ENCODE measurements at regions not wholly inside any gene's neighbourhood (a gene's known extent, or its start where the extent isn't known, plus 50 kb on each side); places are given as distances from the start of the nearest gene placed in this dataset.

DNA sequence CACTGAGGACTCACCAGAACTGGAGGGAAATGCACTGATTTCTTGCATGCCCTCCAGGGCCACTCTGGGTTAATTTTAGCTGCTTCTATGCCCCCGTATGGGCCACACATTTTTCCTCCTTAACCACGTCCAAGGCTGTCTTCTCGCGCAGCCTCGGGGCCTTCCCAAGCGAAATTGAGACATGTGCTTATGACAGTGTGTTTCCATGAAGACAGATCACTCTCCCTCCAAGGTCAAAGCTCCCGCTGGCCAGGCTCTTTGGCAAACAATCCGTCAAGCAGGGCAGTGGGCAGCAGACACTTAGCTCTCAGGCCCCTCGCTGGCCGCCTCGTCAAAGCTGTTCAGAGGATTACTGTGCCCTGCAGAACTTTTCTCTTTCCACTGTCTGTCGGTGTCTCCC, 243.0 kb upstream of the N4BP1 start:
- no peak overlapping the region for H2AFZ ChIP-seq (ENCODE audit: low read depth, low read length, poor library complexity, severe bottlenecking)
- DNase-seq (ENCODE audit: low read depth, low spot score) (no peak), ATAC-seq (no peak)
- no peaks in the 10 kb centered on the region for H3K9me2 ChIP-seq (ENCODE audit: insufficient read depth)
- BruUV-seq (replicated peaks) = no TSS peak
- no peak overlapping the region for H3K9ac ChIP-seq (ENCODE audit: low read length)
- H3K27me3 ChIP-seq (ENCODE audit: insufficient read depth, low read length) = peaks cover 21% of the 10 kb centered on the region
- no peaks in the 10 kb centered on the region for H3K4me1 ChIP-seq (ENCODE audit: control insufficient read depth in 1 of 2, insufficient read depth in 2 of 2, low read length in 2 of 2)
- ChIA-PET RAD21 (ENCODE audit: low non-redundant PET in 1 of 2, low total read pairs in 2 of 2, uncharacterized antibody in 2 of 2, unreplicated experiment in 2 of 2) (no interaction called here), CTCF (no interaction called here), POLR2A (no interaction called here)
- H3K4me3 ChIP-seq (replicated peaks in 1 of 2; ENCODE audit: low read depth in 1 of 2, low read length in 2 of 2) = no peak overlapping the region
- no peak overlapping the region for H3K4me2 ChIP-seq (ENCODE audit: low read length)
- H3K36me3 ChIP-seq (ENCODE audit: control insufficient read depth in 1 of 2, insufficient read depth in 2 of 2, low read length in 2 of 2) = no peaks in the 10 kb centered on the region
- H4K20me1 ChIP-seq (ENCODE audit: insufficient read depth) = no peaks in the 10 kb centered on the region
- no peak for TF ChIP-seq SRF (IDR thresholded peaks at IDR 0.05; ENCODE audit: low read depth)
- TF ChIP-seq FOSL1 (IDR thresholded peaks at IDR 0.05; ENCODE audit: low read depth) = no peak
- TF ChIP-seq POLR2AphosphoS5 (IDR thresholded peaks at IDR 0.05; ENCODE audit: low read depth, low read length) = no peak
- TF ChIP-seq SP1 (IDR thresholded peaks at IDR 0.05; ENCODE audit: low read depth) = no peak
- no peak for TF ChIP-seq EZH2phosphoT487 (IDR thresholded peaks at IDR 0.05; ENCODE audit: borderline replicate concordance)
- TF ChIP-seq TCF7L2 (IDR thresholded peaks at IDR 0.05; ENCODE audit: borderline replicate concordance, extremely low read depth, insufficient read depth, insufficient read length) = no peak
- no peak for TF ChIP-seq POLR2A (IDR thresholded peaks at IDR 0.05; ENCODE audit: borderline replicate concordance, extremely low read depth, insufficient read depth, insufficient read length)
- TF ChIP-seq, protein P1, sequence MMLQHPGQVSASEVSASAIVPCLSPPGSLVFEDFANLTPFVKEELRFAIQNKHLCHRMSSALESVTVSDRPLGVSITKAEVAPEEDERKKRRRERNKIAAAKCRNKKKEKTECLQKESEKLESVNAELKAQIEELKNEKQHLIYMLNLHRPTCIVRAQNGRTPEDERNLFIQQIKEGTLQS (IDR thresholded peaks at IDR 0.05) = no peak
- TF ChIP-seq, protein P2, sequence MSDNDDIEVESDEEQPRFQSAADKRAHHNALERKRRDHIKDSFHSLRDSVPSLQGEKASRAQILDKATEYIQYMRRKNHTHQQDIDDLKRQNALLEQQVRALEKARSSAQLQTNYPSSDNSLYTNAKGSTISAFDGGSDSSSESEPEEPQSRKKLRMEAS (IDR thresholded peaks at IDR 0.05) = no peak
- no peaks in the 10 kb centered on the region for H3K9me3 ChIP-seq (ENCODE audit: control insufficient read depth in 1 of 2, insufficient read depth in 1 of 2, low read depth in 1 of 2, low read length in 2 of 2)
- intact Hi-C loops (cut with micrococcal nuclease) = no loop called here
- H3K27ac ChIP-seq (ENCODE audit: low read depth, low read length) = no peak overlapping the region
- H3K79me2 ChIP-seq (ENCODE audit: insufficient read depth, low read length) = no peaks in the 10 kb centered on the region

DNA sequence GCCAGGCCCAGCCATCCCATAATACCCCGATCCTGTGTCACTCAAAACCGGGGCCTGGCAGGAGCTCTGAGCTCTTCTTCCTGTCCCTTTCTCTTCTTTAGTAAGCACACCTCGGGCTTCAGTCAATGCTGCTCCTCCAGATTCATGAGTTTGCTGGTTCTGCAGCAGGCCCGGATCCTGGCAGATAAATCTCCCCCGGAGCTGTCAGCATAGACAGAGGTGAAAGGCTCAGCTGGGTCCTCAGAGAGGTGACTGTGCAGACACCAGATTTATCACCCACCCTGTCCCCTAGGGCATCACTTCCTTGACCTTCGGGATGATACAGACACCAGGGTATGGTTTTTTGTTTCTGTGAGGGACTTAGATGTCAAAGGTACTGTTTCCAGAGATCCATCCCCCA, 242.5 kb upstream of the N4BP1 start:
- DNase-seq (ENCODE audit: low read depth, low spot score) (no peak), ATAC-seq (no peak)
- Histone ChIP-seq H3K9me2 (ENCODE audit: insufficient read depth) (no peaks in the 10 kb centered on the region), H3K4me2 (ENCODE audit: low read length) (no peak overlapping the region), H3K9me3 (ENCODE audit: control insufficient read depth in 1 of 2, insufficient read depth in 1 of 2, low read depth in 1 of 2, low read length in 2 of 2) (no peaks in the 10 kb centered on the region), H3K36me3 (ENCODE audit: control insufficient read depth in 1 of 2, insufficient read depth in 2 of 2, low read length in 2 of 2) (no peaks in the 10 kb centered on the region), H3K4me3 (replicated peaks in 1 of 2; ENCODE audit: low read depth in 1 of 2, low read length in 2 of 2) (no peak overlapping the region), H2AFZ (ENCODE audit: low read depth, low read length, poor library complexity, severe bottlenecking) (no peak overlapping the region), H3K79me2 (ENCODE audit: insufficient read depth, low read length) (no peaks in the 10 kb centered on the region), H4K20me1 (ENCODE audit: insufficient read depth) (no peaks in the 10 kb centered on the region), H3K27ac (ENCODE audit: low read depth, low read length) (no peak overlapping the region), H3K9ac (ENCODE audit: low read length) (no peak overlapping the region), H3K4me1 (ENCODE audit: control insufficient read depth in 1 of 2, insufficient read depth in 2 of 2, low read length in 2 of 2) (no peaks in the 10 kb centered on the region), H3K27me3 (ENCODE audit: insufficient read depth, low read length) (peaks cover 16% of the 10 kb centered on the region)
- intact Hi-C loops (cut with micrococcal nuclease) = no loop called here
- ChIA-PET RAD21 (ENCODE audit: low non-redundant PET in 1 of 2, low total read pairs in 2 of 2, uncharacterized antibody in 2 of 2, unreplicated experiment in 2 of 2) (no interaction called here), POLR2A (no interaction called here), CTCF (no interaction called here)
- BruUV-seq (replicated peaks) = no TSS peak
- TF ChIP-seq, protein P3, sequence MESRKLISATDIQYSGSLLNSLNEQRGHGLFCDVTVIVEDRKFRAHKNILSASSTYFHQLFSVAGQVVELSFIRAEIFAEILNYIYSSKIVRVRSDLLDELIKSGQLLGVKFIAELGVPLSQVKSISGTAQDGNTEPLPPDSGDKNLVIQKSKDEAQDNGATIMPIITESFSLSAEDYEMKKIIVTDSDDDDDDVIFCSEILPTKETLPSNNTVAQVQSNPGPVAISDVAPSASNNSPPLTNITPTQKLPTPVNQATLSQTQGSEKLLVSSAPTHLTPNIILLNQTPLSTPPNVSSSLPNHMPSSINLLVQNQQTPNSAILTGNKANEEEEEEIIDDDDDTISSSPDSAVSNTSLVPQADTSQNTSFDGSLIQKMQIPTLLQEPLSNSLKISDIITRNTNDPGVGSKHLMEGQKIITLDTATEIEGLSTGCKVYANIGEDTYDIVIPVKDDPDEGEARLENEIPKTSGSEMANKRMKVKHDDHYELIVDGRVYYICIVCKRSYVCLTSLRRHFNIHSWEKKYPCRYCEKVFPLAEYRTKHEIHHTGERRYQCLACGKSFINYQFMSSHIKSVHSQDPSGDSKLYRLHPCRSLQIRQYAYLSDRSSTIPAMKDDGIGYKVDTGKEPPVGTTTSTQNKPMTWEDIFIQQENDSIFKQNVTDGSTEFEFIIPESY (IDR thresholded peaks at IDR 0.05; ENCODE audit: extremely low read depth, insufficient replicate concordance, low read length) = no peak
- TF ChIP-seq, protein P4, sequence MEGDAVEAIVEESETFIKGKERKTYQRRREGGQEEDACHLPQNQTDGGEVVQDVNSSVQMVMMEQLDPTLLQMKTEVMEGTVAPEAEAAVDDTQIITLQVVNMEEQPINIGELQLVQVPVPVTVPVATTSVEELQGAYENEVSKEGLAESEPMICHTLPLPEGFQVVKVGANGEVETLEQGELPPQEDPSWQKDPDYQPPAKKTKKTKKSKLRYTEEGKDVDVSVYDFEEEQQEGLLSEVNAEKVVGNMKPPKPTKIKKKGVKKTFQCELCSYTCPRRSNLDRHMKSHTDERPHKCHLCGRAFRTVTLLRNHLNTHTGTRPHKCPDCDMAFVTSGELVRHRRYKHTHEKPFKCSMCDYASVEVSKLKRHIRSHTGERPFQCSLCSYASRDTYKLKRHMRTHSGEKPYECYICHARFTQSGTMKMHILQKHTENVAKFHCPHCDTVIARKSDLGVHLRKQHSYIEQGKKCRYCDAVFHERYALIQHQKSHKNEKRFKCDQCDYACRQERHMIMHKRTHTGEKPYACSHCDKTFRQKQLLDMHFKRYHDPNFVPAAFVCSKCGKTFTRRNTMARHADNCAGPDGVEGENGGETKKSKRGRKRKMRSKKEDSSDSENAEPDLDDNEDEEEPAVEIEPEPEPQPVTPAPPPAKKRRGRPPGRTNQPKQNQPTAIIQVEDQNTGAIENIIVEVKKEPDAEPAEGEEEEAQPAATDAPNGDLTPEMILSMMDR (IDR thresholded peaks at IDR 0.05 in 2 of 3, conservative IDR thresholded peaks at IDR 0.05 in 1 of 3; ENCODE audit: borderline replicate concordance in 1 of 3, insufficient read depth in 1 of 3, low read depth in 2 of 3, low read length in 2 of 3) = no peak
- TF ChIP-seq POLR2AphosphoS5 (IDR thresholded peaks at IDR 0.05; ENCODE audit: low read depth, low read length) (no peak), ZFX (IDR thresholded peaks at IDR 0.05) (no peak), SP1 (IDR thresholded peaks at IDR 0.05; ENCODE audit: low read depth) (no peak), RAD21 (IDR thresholded peaks at IDR 0.05; ENCODE audit: low read depth) (no peak), EZH2phosphoT487 (IDR thresholded peaks at IDR 0.05; ENCODE audit: borderline replicate concordance) (no peak), FOSL1 (IDR thresholded peaks at IDR 0.05; ENCODE audit: low read depth) (no peak), EZH2 (IDR thresholded peaks at IDR 0.05) (no peak), JUND (IDR thresholded peaks at IDR 0.05) (no peak), SIN3A (IDR thresholded peaks at IDR 0.05; ENCODE audit: low read depth) (no peak), SRF (IDR thresholded peaks at IDR 0.05; ENCODE audit: low read depth) (no peak), TCF7L2 (IDR thresholded peaks at IDR 0.05; ENCODE audit: borderline replicate concordance, extremely low read depth, insufficient read depth, insufficient read length) (no peak)
- TF ChIP-seq, protein P1 (IDR thresholded peaks at IDR 0.05) = no peak
- TF ChIP-seq, protein P2 (IDR thresholded peaks at IDR 0.05) = no peak
